ENCODE measurements at regions not wholly inside any gene's neighbourhood (a gene's known extent, or its start where the extent isn't known, plus 50 kb on each side); places are given as distances from the start of the nearest gene placed in this dataset.

GRCh38 chr2:120575966-120576365 lies 159.7 kb upstream of the GLI2 start:
- Histone ChIP-seq H3K4me3 (ENCODE audit: low read length in 2 of 2) (no peak overlapping the region), H3K27me3 (ENCODE audit: control insufficient read depth in 2 of 2, insufficient read depth in 1 of 2, low read length in 1 of 2) (peaks cover 15 to 65% of the 10 kb centered on the region in 2 donors), H3K36me3 (ENCODE audit: control insufficient read depth in 2 of 2, insufficient read depth in 2 of 2, low read length in 1 of 2) (no peaks in the 10 kb centered on the region), H3K9me3 (ENCODE audit: control insufficient read depth in 2 of 2, insufficient read depth in 1 of 2, low read length in 1 of 2) (no peaks in the 10 kb centered on the region), H3K4me1 (ENCODE audit: control insufficient read depth in 2 of 2, insufficient read depth in 2 of 2, low read length in 2 of 2) (no peaks in the 10 kb centered on the region), H3K27ac (ENCODE audit: low read depth in 1 of 2, low read length in 1 of 2) (no peak overlapping the region)
- no peak for DNase-seq (ENCODE audit: low read depth in 6 of 9, low spot score in 9 of 9)
- WGBS, result 99% methylated on average over 6 of the region's 6 CpGs

GRCh38 chr2:120576509-120577474 lies 158.9 kb upstream of the GLI2 start:
- no peak overlapping the region for H3K4me3 ChIP-seq (ENCODE audit: low read length in 2 of 2)
- H3K27me3 ChIP-seq (ENCODE audit: control insufficient read depth in 2 of 2, insufficient read depth in 1 of 2, low read length in 1 of 2), result peaks cover 15 to 69% of the 10 kb centered on the region in 2 donors

GRCh38 chr2:120577721-120578295 lies 157.9 kb upstream of the GLI2 start:
- H3K36me3 ChIP-seq (ENCODE audit: control insufficient read depth in 2 of 2, insufficient read depth in 2 of 2, low read length in 1 of 2), result no peaks in the 10 kb centered on the region
- H3K27me3 ChIP-seq (ENCODE audit: control insufficient read depth in 2 of 2, insufficient read depth in 1 of 2, low read length in 1 of 2), result peaks cover 15 to 68% of the 10 kb centered on the region in 2 donors

More at GRCh38 chr2:120576509-120577474, 158.9 kb upstream of the GLI2 start:
- Histone ChIP-seq H3K9me3 (ENCODE audit: control insufficient read depth in 2 of 2, insufficient read depth in 1 of 2, low read length in 1 of 2) (no peaks in the 10 kb centered on the region), H3K36me3 (ENCODE audit: control insufficient read depth in 2 of 2, insufficient read depth in 2 of 2, low read length in 1 of 2) (no peaks in the 10 kb centered on the region), H3K4me1 (ENCODE audit: control insufficient read depth in 2 of 2, insufficient read depth in 2 of 2, low read length in 2 of 2) (no peaks in the 10 kb centered on the region), H3K27ac (ENCODE audit: low read depth in 1 of 2, low read length in 1 of 2) (no peak overlapping the region)
- WGBS, result 13% methylated on average over 51 of the region's 51 CpGs
- no peak for DNase-seq (ENCODE audit: low read depth in 6 of 9, low spot score in 9 of 9)

GRCh38 chr2:120578576-120579352 lies 156.9 kb upstream of the GLI2 start:
- H3K4me1 ChIP-seq (ENCODE audit: control insufficient read depth in 2 of 2, insufficient read depth in 2 of 2, low read length in 2 of 2), result no peaks in the 10 kb centered on the region
- H3K36me3 ChIP-seq (ENCODE audit: control insufficient read depth in 2 of 2, insufficient read depth in 2 of 2, low read length in 1 of 2), result no peaks in the 10 kb centered on the region
- 91% methylated on average over 17 of the region's 17 CpGs for WGBS
- H3K4me3 ChIP-seq (ENCODE audit: low read length in 2 of 2), result no peak overlapping the region
- no peaks in the 10 kb centered on the region for H3K9me3 ChIP-seq (ENCODE audit: control insufficient read depth in 2 of 2, insufficient read depth in 1 of 2, low read length in 1 of 2)
- DNase-seq (ENCODE audit: low read depth in 6 of 9, low spot score in 9 of 9), result no peak
- H3K27ac ChIP-seq (ENCODE audit: low read depth in 1 of 2, low read length in 1 of 2), result no peak overlapping the region
- H3K27me3 ChIP-seq (ENCODE audit: control insufficient read depth in 2 of 2, insufficient read depth in 1 of 2, low read length in 1 of 2), result peaks cover 15 to 64% of the 10 kb centered on the region in 2 donors

More at GRCh38 chr2:120577721-120578295, 157.9 kb upstream of the GLI2 start:
- Histone ChIP-seq H3K4me3 (ENCODE audit: low read length in 2 of 2) (no peak overlapping the region), H3K27ac (ENCODE audit: low read depth in 1 of 2, low read length in 1 of 2) (no peak overlapping the region), H3K4me1 (ENCODE audit: control insufficient read depth in 2 of 2, insufficient read depth in 2 of 2, low read length in 2 of 2) (no peaks in the 10 kb centered on the region), H3K9me3 (ENCODE audit: control insufficient read depth in 2 of 2, insufficient read depth in 1 of 2, low read length in 1 of 2) (no peaks in the 10 kb centered on the region)
- 92% methylated on average over 12 of the region's 12 CpGs for WGBS
- no peak for DNase-seq (ENCODE audit: low read depth in 6 of 9, low spot score in 9 of 9)

GRCh38 chr2:120579916-120580685 lies 155.6 kb upstream of the GLI2 start:
- Histone ChIP-seq H3K9me3 (ENCODE audit: control insufficient read depth in 2 of 2, insufficient read depth in 1 of 2, low read length in 1 of 2) (no peaks in the 10 kb centered on the region), H3K36me3 (ENCODE audit: control insufficient read depth in 2 of 2, insufficient read depth in 2 of 2, low read length in 1 of 2) (no peaks in the 10 kb centered on the region), H3K4me1 (ENCODE audit: control insufficient read depth in 2 of 2, insufficient read depth in 2 of 2, low read length in 2 of 2) (no peaks in the 10 kb centered on the region), H3K4me3 (ENCODE audit: low read length in 2 of 2) (no peak overlapping the region), H3K27me3 (ENCODE audit: control insufficient read depth in 2 of 2, insufficient read depth in 1 of 2, low read length in 1 of 2) (peaks cover 15 to 63% of the 10 kb centered on the region in 2 donors), H3K27ac (ENCODE audit: low read depth in 1 of 2, low read length in 1 of 2) (no peak overlapping the region)
- DNase-seq (ENCODE audit: low read depth in 6 of 9, low spot score in 9 of 9), result no peak
- WGBS, result 91% methylated on average over 11 of the region's 11 CpGs

GRCh38 chr2:120580709-120581108 lies 155.0 kb upstream of the GLI2 start:
- DNase-seq (ENCODE audit: low read depth in 6 of 9, low spot score in 9 of 9), result no peak
- no peaks in the 10 kb centered on the region for H3K4me1 ChIP-seq (ENCODE audit: control insufficient read depth in 2 of 2, insufficient read depth in 2 of 2, low read length in 2 of 2)
- no peaks in the 10 kb centered on the region for H3K36me3 ChIP-seq (ENCODE audit: control insufficient read depth in 2 of 2, insufficient read depth in 2 of 2, low read length in 1 of 2)
- H3K9me3 ChIP-seq (ENCODE audit: control insufficient read depth in 2 of 2, insufficient read depth in 1 of 2, low read length in 1 of 2), result no peaks in the 10 kb centered on the region
- no peak overlapping the region for H3K27ac ChIP-seq (ENCODE audit: low read depth in 1 of 2, low read length in 1 of 2)
- no peak overlapping the region for H3K4me3 ChIP-seq (ENCODE audit: low read length in 2 of 2)
- H3K27me3 ChIP-seq (ENCODE audit: control insufficient read depth in 2 of 2, insufficient read depth in 1 of 2, low read length in 1 of 2), result peaks cover 15 to 65% of the 10 kb centered on the region in 2 donors
- WGBS, result 59% methylated on average over 18 of the region's 18 CpGs

GRCh38 chr2:120583121-120583520 lies 152.5 kb upstream of the GLI2 start:
- no peak overlapping the region for H3K27ac ChIP-seq (ENCODE audit: low read depth in 1 of 2, low read length in 1 of 2)
- no peak for DNase-seq (ENCODE audit: low read depth in 6 of 9, low spot score in 9 of 9)
- 91% methylated on average over 5 of the region's 5 CpGs for WGBS
- no peaks in the 10 kb centered on the region for H3K36me3 ChIP-seq (ENCODE audit: control insufficient read depth in 2 of 2, insufficient read depth in 2 of 2, low read length in 1 of 2)
- peaks cover 19 to 65% of the 10 kb centered on the region in 2 donors for H3K27me3 ChIP-seq (ENCODE audit: control insufficient read depth in 2 of 2, insufficient read depth in 1 of 2, low read length in 1 of 2)
- peaks cover 0 to 4% of the 10 kb centered on the region in 2 donors for H3K4me1 ChIP-seq (ENCODE audit: control insufficient read depth in 2 of 2, insufficient read depth in 2 of 2, low read length in 2 of 2)
- H3K4me3 ChIP-seq (ENCODE audit: low read length in 2 of 2), result no peak overlapping the region
- H3K9me3 ChIP-seq (ENCODE audit: control insufficient read depth in 2 of 2, insufficient read depth in 1 of 2, low read length in 1 of 2), result no peaks in the 10 kb centered on the region

- no peak for DNase-seq (ENCODE audit: low read depth in 6 of 9, low spot score in 9 of 9)
- H3K36me3 ChIP-seq (ENCODE audit: control insufficient read depth in 2 of 2, insufficient read depth in 2 of 2, low read length in 1 of 2), result no peaks in the 10 kb centered on the region
- peaks cover 0 to 4% of the 10 kb centered on the region in 2 donors for H3K4me1 ChIP-seq (ENCODE audit: control insufficient read depth in 2 of 2, insufficient read depth in 2 of 2, low read length in 2 of 2)
- H3K27me3 ChIP-seq (ENCODE audit: control insufficient read depth in 2 of 2, insufficient read depth in 1 of 2, low read length in 1 of 2), result peaks cover 22 to 65% of the 10 kb centered on the region in 2 donors
- no peak overlapping the region for H3K4me3 ChIP-seq (ENCODE audit: low read length in 2 of 2)
- no peak overlapping the region for H3K27ac ChIP-seq (ENCODE audit: low read depth in 1 of 2, low read length in 1 of 2)
- WGBS, result 95% methylated on average over 1 of the region's 1 CpG
- H3K9me3 ChIP-seq (ENCODE audit: control insufficient read depth in 2 of 2, insufficient read depth in 1 of 2, low read length in 1 of 2), result no peaks in the 10 kb centered on the region
Observed at GRCh38 chr2:120583851-120584570, 151.7 kb upstream of the GLI2 start.
